ENCODE measurements at regions not wholly inside any gene's neighbourhood (a gene's known extent, or its start where the extent isn't known, plus 50 kb on each side); places are given as distances from the start of the nearest gene placed in this dataset.

DNA sequence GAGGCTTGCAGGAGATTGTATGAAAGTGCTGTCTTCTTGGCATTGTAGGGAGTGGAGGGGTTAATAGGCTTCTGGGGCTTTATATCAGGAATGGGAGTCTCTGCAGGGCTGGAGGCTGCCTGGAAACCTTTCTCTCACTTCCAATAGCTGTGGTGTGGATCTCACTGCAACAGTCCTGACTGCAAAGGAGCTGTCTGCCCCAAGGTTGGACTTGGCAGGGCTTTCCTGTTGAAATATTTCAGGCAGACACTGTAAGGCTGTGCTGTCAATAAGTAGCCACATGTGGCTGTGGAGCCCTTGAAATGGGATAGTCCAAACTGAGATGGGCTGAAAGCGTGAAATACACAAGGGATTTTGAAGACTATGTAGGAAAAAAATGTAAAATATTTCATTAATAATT lies 399.1 kb upstream of the SPRED2 start:
- CTCF ChIA-PET: no interaction called here
- TF ChIP-seq, protein P1, sequence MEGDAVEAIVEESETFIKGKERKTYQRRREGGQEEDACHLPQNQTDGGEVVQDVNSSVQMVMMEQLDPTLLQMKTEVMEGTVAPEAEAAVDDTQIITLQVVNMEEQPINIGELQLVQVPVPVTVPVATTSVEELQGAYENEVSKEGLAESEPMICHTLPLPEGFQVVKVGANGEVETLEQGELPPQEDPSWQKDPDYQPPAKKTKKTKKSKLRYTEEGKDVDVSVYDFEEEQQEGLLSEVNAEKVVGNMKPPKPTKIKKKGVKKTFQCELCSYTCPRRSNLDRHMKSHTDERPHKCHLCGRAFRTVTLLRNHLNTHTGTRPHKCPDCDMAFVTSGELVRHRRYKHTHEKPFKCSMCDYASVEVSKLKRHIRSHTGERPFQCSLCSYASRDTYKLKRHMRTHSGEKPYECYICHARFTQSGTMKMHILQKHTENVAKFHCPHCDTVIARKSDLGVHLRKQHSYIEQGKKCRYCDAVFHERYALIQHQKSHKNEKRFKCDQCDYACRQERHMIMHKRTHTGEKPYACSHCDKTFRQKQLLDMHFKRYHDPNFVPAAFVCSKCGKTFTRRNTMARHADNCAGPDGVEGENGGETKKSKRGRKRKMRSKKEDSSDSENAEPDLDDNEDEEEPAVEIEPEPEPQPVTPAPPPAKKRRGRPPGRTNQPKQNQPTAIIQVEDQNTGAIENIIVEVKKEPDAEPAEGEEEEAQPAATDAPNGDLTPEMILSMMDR (IDR thresholded peaks at IDR 0.05; ENCODE audit: control extremely low read depth, extremely low read depth, low read depth, missing control alignments): no peak
- POLR2A ChIA-PET: no interaction called here
- no peak for DNase-seq (ENCODE audit: extremely low spot score)

DNA sequence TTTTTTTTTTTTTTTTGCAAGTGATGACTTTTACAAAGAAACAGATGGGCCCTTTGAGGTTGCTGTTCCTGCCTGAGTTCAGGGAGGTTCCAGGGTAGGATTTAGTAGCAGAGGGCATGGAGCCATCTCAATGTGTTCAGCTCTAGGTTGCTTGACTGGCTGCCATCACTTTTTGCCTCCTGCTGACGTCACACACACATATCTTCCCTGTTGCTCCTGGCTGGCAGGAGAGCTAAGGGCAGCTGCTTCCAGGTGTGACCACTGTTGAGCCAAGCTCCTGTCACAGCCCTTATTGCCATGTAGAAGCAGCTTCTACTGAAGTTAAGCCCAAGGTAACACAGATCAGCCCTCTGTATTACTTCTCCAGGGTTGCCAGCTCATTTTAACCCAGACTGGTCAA lies 394.2 kb upstream of the SPRED2 start:
- ChIA-PET CTCF (no interaction called here), POLR2A (no interaction called here)
- DNase-seq (ENCODE audit: extremely low spot score): no peak
- TF ChIP-seq, protein P1 (IDR thresholded peaks at IDR 0.05; ENCODE audit: control extremely low read depth, extremely low read depth, low read depth, missing control alignments): no peak

DNA sequence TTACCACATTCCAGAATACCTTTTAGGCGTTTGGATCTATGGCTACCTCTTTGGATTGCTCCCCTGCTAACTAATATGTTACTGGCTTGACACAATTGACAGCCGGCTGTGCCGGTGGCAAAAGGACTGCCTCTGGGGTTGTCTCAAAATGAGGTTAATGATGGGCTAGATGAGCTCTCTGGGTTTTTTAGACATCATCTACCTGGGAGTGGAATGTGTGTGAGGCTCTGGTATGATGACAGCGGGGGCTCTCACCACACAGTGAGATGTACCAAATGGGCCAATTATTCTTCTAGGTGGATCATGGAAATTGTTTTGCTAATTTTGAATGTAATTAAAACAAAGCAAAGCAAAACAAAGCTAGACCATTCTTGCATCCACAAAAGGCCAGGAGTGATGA lies 391.1 kb upstream of the SPRED2 start:
- POLR2A ChIA-PET: no interaction called here
- CTCF ChIA-PET: no interaction called here
- TF ChIP-seq, protein P1 (IDR thresholded peaks at IDR 0.05; ENCODE audit: control extremely low read depth, extremely low read depth, low read depth, missing control alignments): no peak
- no peak for DNase-seq (ENCODE audit: extremely low spot score)

DNA sequence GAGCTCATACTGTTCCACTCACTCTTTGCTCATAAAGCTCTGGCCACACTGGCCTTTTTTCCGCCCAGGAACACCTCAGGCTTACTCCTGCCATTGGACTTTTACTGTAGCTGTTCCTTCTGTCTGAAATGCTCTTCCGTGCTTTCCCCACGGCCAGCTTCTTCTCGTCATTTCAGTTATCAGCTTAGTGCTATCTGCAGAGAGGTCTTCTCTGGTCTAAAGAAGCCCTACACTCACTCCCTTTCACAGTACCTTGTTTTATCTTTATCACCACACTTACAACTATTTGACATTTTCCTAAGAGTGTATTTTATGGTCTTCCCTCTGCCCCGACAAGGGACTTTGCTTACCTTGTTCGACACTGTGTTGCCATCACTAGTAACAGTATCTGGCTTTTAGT lies 388.1 kb upstream of the SPRED2 start:
- TF ChIP-seq, protein P1 (IDR thresholded peaks at IDR 0.05; ENCODE audit: control extremely low read depth, extremely low read depth, low read depth, missing control alignments): no peak
- DNase-seq (ENCODE audit: extremely low spot score): no peak
- ChIA-PET CTCF (interaction anchor here (1.0 to 1.2 kb wide), 2 partner anchors 9 to 22 kb away, joined by 3 read pairs; no protein-coding TSS in a partner anchor), POLR2A (no interaction called here)

DNA sequence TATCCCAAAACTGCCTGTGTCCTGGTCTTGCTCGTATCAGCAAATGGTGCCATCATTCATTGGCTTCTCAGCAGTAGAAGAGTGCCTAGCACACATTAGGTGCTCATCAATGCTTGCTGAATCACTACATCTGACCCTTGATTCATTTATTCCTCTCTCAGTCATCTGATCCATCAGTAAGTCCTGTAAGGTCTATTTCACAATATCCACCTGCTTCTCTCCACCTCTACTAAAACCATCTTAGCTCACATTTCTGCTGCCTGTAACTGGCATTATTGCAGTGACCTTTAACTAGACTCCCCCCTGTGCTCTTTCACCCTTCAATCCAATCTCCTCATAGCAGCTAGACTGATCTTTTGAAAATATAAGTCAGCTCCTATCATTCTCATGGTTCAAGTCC lies 387.6 kb upstream of the SPRED2 start:
- no peak for DNase-seq (ENCODE audit: extremely low spot score)
- POLR2A ChIA-PET: no interaction called here
- CTCF ChIA-PET: interaction anchor here (1.0 to 1.9 kb wide), 2 partner anchors 9 to 14 kb away, joined by 3 to 6 read pairs; no protein-coding TSS in a partner anchor
- TF ChIP-seq, protein P1 (IDR thresholded peaks at IDR 0.05; ENCODE audit: control extremely low read depth, extremely low read depth, low read depth, missing control alignments): no peak

DNA sequence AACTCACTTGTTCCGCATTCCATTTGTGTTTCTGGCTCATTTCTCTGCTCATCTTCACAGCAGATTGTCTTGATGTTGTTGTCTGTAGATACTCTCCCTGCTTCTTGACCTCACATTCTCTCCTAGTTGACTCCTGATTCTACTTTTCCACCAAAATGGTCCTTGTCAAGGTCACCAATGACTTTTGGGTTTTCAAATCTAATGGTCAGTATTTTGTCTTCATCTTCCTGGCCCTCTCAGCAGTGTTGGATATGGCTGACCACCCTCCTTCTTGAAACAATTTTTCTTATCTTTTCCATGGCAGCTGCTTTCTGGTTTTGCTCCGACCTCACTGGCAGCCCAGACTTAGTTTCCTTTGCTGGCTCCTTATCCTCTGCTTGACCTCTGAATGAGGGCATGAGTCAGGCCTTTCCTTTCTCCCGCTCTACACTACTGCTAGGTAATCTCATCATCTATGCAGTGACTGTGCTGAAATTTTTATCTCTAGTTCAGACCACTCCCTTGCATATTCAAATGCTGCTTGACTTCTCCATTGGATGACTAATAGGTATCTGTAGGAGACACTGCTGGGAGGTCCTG lies 386.6 kb upstream of the SPRED2 start:
- DNase-seq (ENCODE audit: extremely low spot score): no peak
- TF ChIP-seq, protein P1 (IDR thresholded peaks at IDR 0.05; ENCODE audit: control extremely low read depth, extremely low read depth, low read depth, missing control alignments): no peak
- ChIA-PET CTCF (interaction anchor here (1.9 kb wide), 1 partner anchor 13 kb away, joined by 6 read pairs; no protein-coding TSS in a partner anchor), POLR2A (no interaction called here)

Data from GM10248 (cell line).